ENCODE measurements at regions not wholly inside any gene's neighbourhood (a gene's known extent, or its start where the extent isn't known, plus 50 kb on each side); places are given as distances from the start of the nearest gene placed in this dataset.

DNA sequence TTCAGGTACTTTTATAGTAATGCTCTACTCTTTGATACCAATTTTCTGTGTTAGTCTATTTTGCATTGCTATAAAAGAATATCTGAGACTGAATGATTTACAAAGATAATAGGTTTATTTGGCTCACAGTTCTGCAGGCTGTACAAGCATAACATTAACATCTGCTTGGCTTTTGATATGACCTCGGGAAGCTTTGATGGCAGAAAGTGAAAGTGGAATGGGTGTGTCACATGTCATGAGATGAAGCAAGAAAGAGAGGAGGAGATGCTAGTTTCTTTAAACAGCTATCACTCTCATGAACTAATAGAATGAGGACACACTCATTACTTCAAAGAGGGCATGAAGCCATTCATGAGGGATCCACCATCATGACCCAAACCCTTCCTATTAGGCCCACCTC is 270.9 kb upstream of the IL12B start:
- Histone ChIP-seq H3K36me3 (no peaks in the 10 kb centered on the region), H3K9me3 (peaks cover 0 to 21% (median 9%) of the 10 kb centered on the region in 8 donors), H3K27ac (no peak overlapping the region), H3K4me3 (no peak overlapping the region), H3K4me1 (peaks cover 0 to 13% (median 4%) of the 10 kb centered on the region in 6 donors), H3K27me3 (replicated peaks in 1 of 7) (no peaks in the 10 kb centered on the region)
- 23 to 51% (median 36%) methylated on average over 1 of the region's 1 CpG for WGBS, 5 donors
- no peak for DNase-seq
- intact Hi-C loops (cut with DNase I; ENCODE audit: low total_unique reads), result no loop called here
- TF ChIP-seq POLR2AphosphoS5 (IDR thresholded peaks at IDR 0.05) (no peak), POLR2A (IDR thresholded peaks at IDR 0.05) (no peak)
- TF ChIP-seq, protein P1, sequence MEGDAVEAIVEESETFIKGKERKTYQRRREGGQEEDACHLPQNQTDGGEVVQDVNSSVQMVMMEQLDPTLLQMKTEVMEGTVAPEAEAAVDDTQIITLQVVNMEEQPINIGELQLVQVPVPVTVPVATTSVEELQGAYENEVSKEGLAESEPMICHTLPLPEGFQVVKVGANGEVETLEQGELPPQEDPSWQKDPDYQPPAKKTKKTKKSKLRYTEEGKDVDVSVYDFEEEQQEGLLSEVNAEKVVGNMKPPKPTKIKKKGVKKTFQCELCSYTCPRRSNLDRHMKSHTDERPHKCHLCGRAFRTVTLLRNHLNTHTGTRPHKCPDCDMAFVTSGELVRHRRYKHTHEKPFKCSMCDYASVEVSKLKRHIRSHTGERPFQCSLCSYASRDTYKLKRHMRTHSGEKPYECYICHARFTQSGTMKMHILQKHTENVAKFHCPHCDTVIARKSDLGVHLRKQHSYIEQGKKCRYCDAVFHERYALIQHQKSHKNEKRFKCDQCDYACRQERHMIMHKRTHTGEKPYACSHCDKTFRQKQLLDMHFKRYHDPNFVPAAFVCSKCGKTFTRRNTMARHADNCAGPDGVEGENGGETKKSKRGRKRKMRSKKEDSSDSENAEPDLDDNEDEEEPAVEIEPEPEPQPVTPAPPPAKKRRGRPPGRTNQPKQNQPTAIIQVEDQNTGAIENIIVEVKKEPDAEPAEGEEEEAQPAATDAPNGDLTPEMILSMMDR (IDR thresholded peaks at IDR 0.05 in 8 of 11, conservative IDR thresholded peaks at IDR 0.05 in 3 of 11), result no peak

DNA sequence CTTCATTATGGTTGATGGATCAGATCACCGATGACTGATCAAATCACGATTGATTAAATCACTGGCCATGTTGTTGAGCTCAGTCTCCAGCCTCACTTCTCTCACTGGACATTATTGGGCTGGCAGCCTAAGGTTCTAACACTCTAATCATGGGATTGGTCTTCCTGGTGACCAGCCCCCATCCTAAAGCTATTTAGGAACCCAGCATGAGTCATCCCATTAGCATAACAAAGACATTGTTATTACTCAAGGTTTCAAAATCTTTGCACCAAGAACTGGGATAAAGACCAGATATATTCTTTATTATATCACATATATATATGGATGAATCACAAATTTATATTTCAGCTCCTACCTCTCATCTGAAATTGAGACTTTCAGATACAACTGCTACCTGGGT is 272.1 kb upstream of the IL12B start:
- WGBS, 5 donors, result 96 to 100% (median 97%) methylated on average over 2 of the region's 2 CpGs
- Histone ChIP-seq H3K27me3 (replicated peaks in 1 of 7) (no peaks in the 10 kb centered on the region), H3K9me3 (peaks cover 0 to 20% (median 9%) of the 10 kb centered on the region in 8 donors), H3K36me3 (no peaks in the 10 kb centered on the region), H3K4me3 (no peak overlapping the region), H3K27ac (no peak overlapping the region), H3K4me1 (peaks cover 0 to 13% (median 4%) of the 10 kb centered on the region in 6 donors)
- intact Hi-C loops (cut with DNase I; ENCODE audit: low total_unique reads), result no loop called here
- no peak for DNase-seq
- TF ChIP-seq POLR2AphosphoS5 (IDR thresholded peaks at IDR 0.05) (no peak), POLR2A (IDR thresholded peaks at IDR 0.05) (no peak)
- TF ChIP-seq, protein P1 (IDR thresholded peaks at IDR 0.05 in 8 of 11, conservative IDR thresholded peaks at IDR 0.05 in 3 of 11), result no peak

DNA sequence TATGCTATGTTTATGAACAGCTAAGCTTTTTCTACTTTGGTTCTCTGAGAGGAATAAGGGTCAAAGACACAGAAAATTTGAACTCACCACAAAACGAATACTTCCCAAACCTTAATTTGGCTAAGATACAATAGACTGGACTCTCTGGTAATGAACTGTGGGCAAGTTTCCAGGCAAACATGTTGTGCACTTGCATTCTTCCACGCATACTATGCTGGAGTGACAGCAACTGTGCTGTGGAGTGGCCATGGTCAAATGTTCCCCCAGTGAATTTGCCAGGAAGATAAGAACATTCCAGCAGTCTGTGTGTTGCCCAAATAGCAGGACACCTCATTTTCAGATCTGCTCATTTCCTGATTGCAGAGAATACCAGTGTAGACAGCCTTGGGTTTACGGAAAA is 275.3 kb upstream of the IL12B start:
- intact Hi-C loops (cut with DNase I; ENCODE audit: low total_unique reads), result no loop called here
- peak overlapping the region in 3 of 8 donors; percentile 2 to 22 (median 19) for H3K27ac ChIP-seq
- no peak overlapping the region for H3K4me3 ChIP-seq
- DNase-seq, result no peak
- peaks cover 0 to 13% (median 4%) of the 10 kb centered on the region in 6 donors for H3K4me1 ChIP-seq
- H3K36me3 ChIP-seq, result no peaks in the 10 kb centered on the region
- no peaks in the 10 kb centered on the region for H3K27me3 ChIP-seq (replicated peaks in 1 of 7)
- H3K9me3 ChIP-seq, result peaks cover 0 to 21% (median 8%) of the 10 kb centered on the region in 8 donors
- 48 to 73% (median 68%) methylated on average over 3 of the region's 3 CpGs for WGBS, 5 donors
- no peak for TF ChIP-seq POLR2A (IDR thresholded peaks at IDR 0.05)
- TF ChIP-seq POLR2AphosphoS5 (IDR thresholded peaks at IDR 0.05), result peak in 1 of 3 donors; percentile 11
- TF ChIP-seq, protein P1 (IDR thresholded peaks at IDR 0.05 in 8 of 11, conservative IDR thresholded peaks at IDR 0.05 in 3 of 11), result no peak

DNA sequence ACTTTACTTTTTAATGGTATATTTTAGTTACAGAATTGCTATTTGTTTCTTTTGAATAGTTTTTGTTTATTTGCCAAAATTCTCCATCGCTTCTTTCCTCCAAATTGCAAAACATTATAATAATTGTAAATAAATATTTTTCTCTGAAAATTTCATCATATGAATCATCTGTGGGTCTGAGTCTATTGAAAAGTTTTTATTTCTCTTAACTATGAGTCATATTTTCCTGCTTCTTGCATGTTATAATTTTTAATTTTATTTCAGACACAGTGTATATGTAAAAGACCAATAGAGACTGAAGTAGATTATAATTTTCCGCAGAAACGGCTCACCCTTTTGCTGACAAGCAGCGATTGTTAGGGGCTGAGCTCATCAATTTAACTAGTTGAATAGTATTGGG is 279.1 kb upstream of the IL12B start:
- Histone ChIP-seq H3K9me3 (peaks cover 0 to 7% (median 2%) of the 10 kb centered on the region in 8 donors), H3K36me3 (no peaks in the 10 kb centered on the region), H3K27me3 (replicated peaks in 1 of 7) (no peaks in the 10 kb centered on the region), H3K4me1 (peaks cover 0 to 13% (median 4%) of the 10 kb centered on the region in 6 donors), H3K27ac (no peak overlapping the region), H3K4me3 (no peak overlapping the region)
- 87 to 94% (median 90%) methylated on average over 4 of the region's 4 CpGs for WGBS, 5 donors
- TF ChIP-seq POLR2A (IDR thresholded peaks at IDR 0.05), result no peak
- TF ChIP-seq, protein P1 (IDR thresholded peaks at IDR 0.05 in 8 of 11, conservative IDR thresholded peaks at IDR 0.05 in 3 of 11), result no peak
- TF ChIP-seq POLR2AphosphoS5 (IDR thresholded peaks at IDR 0.05), result no peak
- DNase-seq, result no peak
- intact Hi-C loops (cut with DNase I; ENCODE audit: low total_unique reads), result no loop called here
